H1 (cell line): ENCODE measurements at regions not wholly inside any gene's neighbourhood (a gene's known extent, or its start where the extent isn't known, plus 50 kb on each side); places are given as distances from the start of the nearest gene placed in this dataset.
A peak's percentile ranks its signal among the peaks of the same experiment; 100 is the strongest.

ENCODE experiments used
- BCL11A ChIP-seq, 2 experiments: IDR thresholded peaks; one replicate each; pipeline ENCODE4 v1.6.1; 2011; ENCODE audit warnings: low read depth in 2 of 2, low read length in 2 of 2, mild to moderate bottlenecking in 2 of 2
- CHD1 ChIP-seq: IDR thresholded peaks from 2 replicates; pipeline ENCODE4 v1.6.1; 2012; ENCODE audit warnings: low read depth, low read length, improper control_type of control experiment
- EP300 ChIP-seq, 2 experiments: IDR thresholded peaks; 1 replicate in 1 of 2; 2 replicates in 1 of 2; pipeline ENCODE4 v1.6.1; 2011 to 2012; ENCODE audit warnings: low read depth in 2 of 2, low read length in 2 of 2, mild to moderate bottlenecking in 2 of 2, borderline replicate concordance in 1 of 2, inconsistent platforms in 1 of 2, moderate library complexity in 1 of 2
- FOSL1 ChIP-seq: IDR thresholded peaks from 2 replicates; pipeline ENCODE4 v1.6.1; 2011; ENCODE audit warnings: mild to moderate bottlenecking, low read depth, low read length, moderate library complexity; ENCODE audit not compliant: insufficient read depth
- GABPA ChIP-seq: IDR thresholded peaks from 2 replicates; pipeline ENCODE4 v1.6.1; 2011; ENCODE audit warnings: mild to moderate bottlenecking, low read length, moderate library complexity, borderline replicate concordance; ENCODE audit not compliant: insufficient read depth
- HDAC6 ChIP-seq: IDR thresholded peaks from one replicate; pipeline ENCODE4 v1.7.1; 2012; ENCODE audit warnings: low read depth, mild to moderate bottlenecking, inconsistent platforms, low read length, moderate library complexity
- POLR2AphosphoS5 ChIP-seq: IDR thresholded peaks from 2 replicates; pipeline ENCODE4 v1.6.1; 2011; ENCODE audit warnings: low read depth, low read length
- RAD21 ChIP-seq, 2 experiments: IDR thresholded peaks in 1 of 2; conservative IDR thresholded peaks in 1 of 2; 2 replicates each; pipeline ENCODE4 v1.6.1; 2011; ENCODE audit warnings: low read depth in 2 of 2, low read length in 2 of 2, improper control_type of control experiment in 1 of 2, inconsistent platforms in 1 of 2, mild to moderate bottlenecking in 1 of 2, moderate library complexity in 1 of 2
- RBBP5 ChIP-seq: IDR thresholded peaks from 2 replicates; pipeline ENCODE4 v1.7.1; 2012; ENCODE audit warnings: low read depth, mild to moderate bottlenecking, inconsistent platforms, low read length, moderate library complexity, borderline replicate concordance
- RFX5 ChIP-seq: IDR thresholded peaks from 2 replicates; pipeline ENCODE4 v1.6.1; 2011; ENCODE audit warnings: low read depth, low read length, improper control_type of control experiment, borderline replicate concordance
- SIX5 ChIP-seq: IDR thresholded peaks from 2 replicates; pipeline ENCODE4 v1.6.1; 2011; ENCODE audit warnings: mild to moderate bottlenecking, low read depth, low read length
- SRF ChIP-seq: IDR thresholded peaks from 2 replicates; pipeline ENCODE4 v1.6.1; 2011; ENCODE audit warnings: mild to moderate bottlenecking, low read depth, low read length, moderate library complexity
- TBP ChIP-seq: IDR thresholded peaks from 2 replicates; pipeline ENCODE4 v1.6.1; 2011; ENCODE audit warnings: low read depth, low read length, improper control_type of control experiment
- TCF12 ChIP-seq: IDR thresholded peaks from 2 replicates; pipeline ENCODE4 v1.6.1; 2011; ENCODE audit warnings: low read depth, mild to moderate bottlenecking, low read length
- ZNF274 ChIP-seq: IDR thresholded peaks from 2 replicates; pipeline ENCODE4 v1.7.0; 2012; ENCODE audit warnings: low read length, borderline replicate concordance; ENCODE audit errors: extremely low read depth

DNA sequence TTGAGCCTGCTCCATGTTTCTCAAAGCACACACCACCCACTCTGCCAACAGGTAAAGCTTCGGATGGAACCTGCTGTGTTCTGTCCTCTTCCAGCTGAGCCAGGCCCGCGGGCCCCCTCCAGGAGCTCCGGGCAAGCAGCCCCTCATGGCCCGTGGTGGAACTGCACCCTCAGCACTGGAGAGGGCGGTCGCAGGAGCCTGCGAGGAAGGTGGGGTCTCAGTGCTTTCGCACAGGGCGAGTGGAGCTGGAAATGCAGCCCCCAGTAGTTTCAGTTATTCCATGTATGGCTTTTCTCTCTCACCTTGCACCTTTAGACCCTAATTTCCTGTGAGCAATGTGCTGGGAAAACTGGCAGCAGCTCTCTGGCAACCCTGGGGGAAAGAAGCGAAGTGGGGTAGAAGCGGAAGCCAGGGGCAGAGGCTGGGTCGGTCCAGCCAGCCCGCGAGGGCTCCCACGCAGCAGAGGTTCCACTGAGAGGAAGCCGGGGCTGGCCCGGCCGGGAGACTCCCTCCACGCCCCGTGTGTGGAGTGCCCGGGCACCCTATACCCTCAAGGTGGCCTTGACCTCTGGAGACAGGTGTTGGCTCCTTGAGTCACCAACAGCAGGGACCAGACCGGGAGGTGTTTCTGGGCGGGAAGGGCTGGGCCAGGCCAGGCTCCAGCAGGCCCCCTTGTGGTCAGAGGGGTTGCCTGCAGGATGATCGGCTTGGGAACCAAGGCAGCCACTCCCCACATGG lies 119.9 kb upstream of the TMEM45B start (continued):
- no peak for TF ChIP-seq FOSL1
- no peak for TF ChIP-seq POLR2AphosphoS5
- no peak for TF ChIP-seq SIX5
- TF ChIP-seq EP300 (IDR thresholded peaks at IDR 0.05; ENCODE audit: borderline replicate concordance in 1 of 2, low read depth in 2 of 2, low read length in 2 of 2): no peak
- TF ChIP-seq RBBP5: no peak
- no peak for TF ChIP-seq GABPA
- TF ChIP-seq HDAC6: no peak
- no peak for TF ChIP-seq TCF12
- TF ChIP-seq TBP: no peak
- TF ChIP-seq RFX5: no peak
- TF ChIP-seq BCL11A (IDR thresholded peaks at IDR 0.05; ENCODE audit: low read depth in 2 of 2, low read length in 2 of 2): no peak
- 0 out of 2 replicates have a peak, but pooled peaks have one; percentile 9 for TF ChIP-seq SRF
- TF ChIP-seq CHD1: no peak
- TF ChIP-seq ZNF274: no peak
- TF ChIP-seq RAD21 (IDR thresholded peaks at IDR 0.05 in 1 of 2, conservative IDR thresholded peaks at IDR 0.05 in 1 of 2; ENCODE audit: low read depth in 2 of 2, low read length in 2 of 2): peak; percentile 61 to 67
